ENCODE measurements at regions not wholly inside any gene's neighbourhood (a gene's known extent, or its start where the extent isn't known, plus 50 kb on each side); places are given as distances from the start of the nearest gene placed in this dataset.

DNA sequence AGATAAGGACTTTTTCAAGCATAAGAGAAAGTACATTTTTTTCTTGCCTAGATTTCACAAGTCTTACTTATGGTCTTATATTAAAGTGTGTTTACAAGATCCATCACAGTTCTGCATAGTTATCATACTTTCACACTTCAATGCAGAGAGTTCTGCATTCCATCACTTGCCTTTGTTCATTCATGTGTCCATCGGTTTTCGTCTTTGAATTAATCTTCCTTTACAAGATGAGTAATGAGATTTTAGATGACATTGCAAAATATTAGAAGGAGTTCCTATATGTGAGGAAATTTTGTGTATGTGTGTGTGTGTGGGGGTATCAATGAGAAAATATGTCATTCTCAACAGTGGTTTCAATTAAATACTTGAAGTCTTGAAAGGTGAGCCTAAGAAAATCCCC, 98.1 kb upstream of the GUCY1A2 start:
- Histone ChIP-seq H3K36me3 (ENCODE audit: control insufficient read depth in 2 of 2, insufficient read depth in 1 of 2, low read length in 2 of 2) (no peaks in the 10 kb centered on the region), H3K4me1 (ENCODE audit: control insufficient read depth, insufficient read depth, low read length) (no peaks in the 10 kb centered on the region), H3K9me3 (ENCODE audit: control insufficient read depth, insufficient read depth, low read depth, low read length) (no peaks in the 10 kb centered on the region), H3K27ac (ENCODE audit: extremely low read depth, low read depth, low read length) (no peak overlapping the region), H3K4me3 (ENCODE audit: low read depth, low read length) (no peak overlapping the region)
- ChIA-PET CTCF (no interaction called here), POLR2A (interaction anchor here (0.6 kb wide), 1 partner anchor 104 kb away, joined by 3 read pairs; no protein-coding TSS in a partner anchor)
- TF ChIP-seq ZNF10 (tag by site-specific recombination; IDR thresholded peaks at IDR 0.05) (no peak), BCL6B (tag by site-specific recombination; IDR thresholded peaks at IDR 0.05) (no peak), ZNF48 (tag by site-specific recombination; IDR thresholded peaks at IDR 0.05) (no peak), ZNF521 (tag by site-specific recombination; IDR thresholded peaks at IDR 0.05) (no peak), OVOL3 (tag by site-specific recombination; IDR thresholded peaks at IDR 0.05) (no peak), ZNF114 (tag by site-specific recombination; IDR thresholded peaks at IDR 0.05) (no peak), SALL2 (tag by site-specific recombination; IDR thresholded peaks at IDR 0.05; ENCODE audit: borderline replicate concordance) (no peak), IKZF3 (tag by site-specific recombination; IDR thresholded peaks at IDR 0.05) (no peak), ZBTB8A (tag by site-specific recombination; IDR thresholded peaks at IDR 0.05) (no peak), ZNF558 (tag by site-specific recombination; IDR thresholded peaks at IDR 0.05) (no peak), ZEB2 (tag by site-specific recombination; IDR thresholded peaks at IDR 0.05) (no peak), ZNF239 (tag by site-specific recombination; IDR thresholded peaks at IDR 0.05) (no peak), ZNF155 (tag by site-specific recombination; IDR thresholded peaks at IDR 0.05) (no peak), ZNF148 (tag by site-specific recombination; IDR thresholded peaks at IDR 0.05; ENCODE audit: borderline replicate concordance) (no peak)
- TF ChIP-seq, protein P1, sequence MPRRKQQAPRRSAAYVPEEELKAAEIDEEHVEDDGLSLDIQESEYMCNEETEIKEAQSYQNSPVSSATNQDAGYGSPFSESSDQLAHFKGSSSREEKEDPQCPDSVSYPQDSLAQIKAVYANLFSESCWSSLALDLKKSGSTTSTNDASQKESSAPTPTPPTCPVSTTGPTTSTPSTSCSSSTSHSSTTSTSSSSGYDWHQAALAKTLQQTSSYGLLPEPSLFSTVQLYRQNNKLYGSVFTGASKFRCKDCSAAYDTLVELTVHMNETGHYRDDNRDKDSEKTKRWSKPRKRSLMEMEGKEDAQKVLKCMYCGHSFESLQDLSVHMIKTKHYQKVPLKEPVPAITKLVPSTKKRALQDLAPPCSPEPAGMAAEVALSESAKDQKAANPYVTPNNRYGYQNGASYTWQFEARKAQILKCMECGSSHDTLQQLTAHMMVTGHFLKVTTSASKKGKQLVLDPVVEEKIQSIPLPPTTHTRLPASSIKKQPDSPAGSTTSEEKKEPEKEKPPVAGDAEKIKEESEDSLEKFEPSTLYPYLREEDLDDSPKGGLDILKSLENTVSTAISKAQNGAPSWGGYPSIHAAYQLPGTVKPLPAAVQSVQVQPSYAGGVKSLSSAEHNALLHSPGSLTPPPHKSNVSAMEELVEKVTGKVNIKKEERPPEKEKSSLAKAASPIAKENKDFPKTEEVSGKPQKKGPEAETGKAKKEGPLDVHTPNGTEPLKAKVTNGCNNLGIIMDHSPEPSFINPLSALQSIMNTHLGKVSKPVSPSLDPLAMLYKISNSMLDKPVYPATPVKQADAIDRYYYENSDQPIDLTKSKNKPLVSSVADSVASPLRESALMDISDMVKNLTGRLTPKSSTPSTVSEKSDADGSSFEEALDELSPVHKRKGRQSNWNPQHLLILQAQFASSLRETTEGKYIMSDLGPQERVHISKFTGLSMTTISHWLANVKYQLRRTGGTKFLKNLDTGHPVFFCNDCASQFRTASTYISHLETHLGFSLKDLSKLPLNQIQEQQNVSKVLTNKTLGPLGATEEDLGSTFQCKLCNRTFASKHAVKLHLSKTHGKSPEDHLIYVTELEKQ (tag by site-specific recombination; IDR thresholded peaks at IDR 0.05; ENCODE audit: borderline replicate concordance), result no peak
- TF ChIP-seq, protein P2, sequence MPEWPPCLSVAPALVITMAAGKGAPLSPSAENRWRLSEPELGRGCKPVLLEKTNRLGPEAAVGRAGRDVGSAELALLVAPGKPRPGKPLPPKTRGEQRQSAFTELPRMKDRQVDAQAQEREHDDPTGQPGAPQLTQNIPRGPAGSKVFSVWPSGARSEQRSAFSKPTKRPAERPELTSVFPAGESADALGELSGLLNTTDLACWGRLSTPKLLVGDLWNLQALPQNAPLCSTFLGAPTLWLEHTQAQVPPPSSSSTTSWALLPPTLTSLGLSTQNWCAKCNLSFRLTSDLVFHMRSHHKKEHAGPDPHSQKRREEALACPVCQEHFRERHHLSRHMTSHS (tag by site-specific recombination; IDR thresholded peaks at IDR 0.05), result no peak

GRCh38 chr11:107102692-107103477, 84.6 kb upstream of the GUCY1A2 start:
- H3K4me3 ChIP-seq (ENCODE audit: low read depth, low read length), result no peak overlapping the region
- H3K36me3 ChIP-seq (ENCODE audit: control insufficient read depth in 2 of 2, insufficient read depth in 1 of 2, low read length in 2 of 2), result no peaks in the 10 kb centered on the region
- no peaks in the 10 kb centered on the region for H3K9me3 ChIP-seq (ENCODE audit: control insufficient read depth, insufficient read depth, low read depth, low read length)
- no peak for TF ChIP-seq ZNF660 (tag by site-specific recombination; IDR thresholded peaks at IDR 0.05)
- TF ChIP-seq ZNF18 (tag by site-specific recombination; IDR thresholded peaks at IDR 0.05), result no peak
- no peak for TF ChIP-seq WT1 (tag by site-specific recombination; IDR thresholded peaks at IDR 0.05)
- no peaks in the 10 kb centered on the region for H3K4me1 ChIP-seq (ENCODE audit: control insufficient read depth, insufficient read depth, low read length)
- ChIA-PET CTCF (interaction anchor here (0.6 kb wide), 1 partner anchor 70 kb away, joined by 3 read pairs; no protein-coding TSS in a partner anchor), POLR2A (no interaction called here)
- H3K27ac ChIP-seq (ENCODE audit: extremely low read depth, low read depth, low read length), result no peak overlapping the region

All from HEK293 (cell line).